Vagina (tissue), 2 donors: ENCODE measurements at regions not wholly inside any gene's neighbourhood (a gene's known extent, or its start where the extent isn't known, plus 50 kb on each side); places are given as distances from the start of the nearest gene placed in this dataset.

Experiments
- POLR2A ChIP-seq, 2 donors: fragments of 450-650 bp; IDR thresholded peaks; one replicate each; pipeline ENCODE4 v1.6.1; 2017; ENCODE audit warnings: antibody characterized with exemption in 2 of 2, mild to moderate bottlenecking in 2 of 2, moderate library complexity in 2 of 2
- POLR2AphosphoS5 ChIP-seq, 2 donors: sonication (generic); formaldehyde crosslinking; IDR thresholded peaks; one replicate each; pipeline ENCODE4 v1.9.0; 2017; ENCODE audit warnings: antibody characterized with exemption in 2 of 2, mild to moderate bottlenecking in 2 of 2, low read depth in 1 of 2; ENCODE audit not compliant: insufficient read depth in 1 of 2
- TF ChIP-seq, protein P1 (sequence below), 3 experiments: fragments of 450-650 bp in 2 of 3; fragments of 200-600 bp in 1 of 3; sonication (generic) in 1 of 3; IDR thresholded peaks; one replicate each; pipeline ENCODE4 v1.5.1; 2017 to 2019; ENCODE audit warnings: antibody characterized with exemption in 3 of 3, mild to moderate bottlenecking in 2 of 3, moderate library complexity in 2 of 3

DNA sequence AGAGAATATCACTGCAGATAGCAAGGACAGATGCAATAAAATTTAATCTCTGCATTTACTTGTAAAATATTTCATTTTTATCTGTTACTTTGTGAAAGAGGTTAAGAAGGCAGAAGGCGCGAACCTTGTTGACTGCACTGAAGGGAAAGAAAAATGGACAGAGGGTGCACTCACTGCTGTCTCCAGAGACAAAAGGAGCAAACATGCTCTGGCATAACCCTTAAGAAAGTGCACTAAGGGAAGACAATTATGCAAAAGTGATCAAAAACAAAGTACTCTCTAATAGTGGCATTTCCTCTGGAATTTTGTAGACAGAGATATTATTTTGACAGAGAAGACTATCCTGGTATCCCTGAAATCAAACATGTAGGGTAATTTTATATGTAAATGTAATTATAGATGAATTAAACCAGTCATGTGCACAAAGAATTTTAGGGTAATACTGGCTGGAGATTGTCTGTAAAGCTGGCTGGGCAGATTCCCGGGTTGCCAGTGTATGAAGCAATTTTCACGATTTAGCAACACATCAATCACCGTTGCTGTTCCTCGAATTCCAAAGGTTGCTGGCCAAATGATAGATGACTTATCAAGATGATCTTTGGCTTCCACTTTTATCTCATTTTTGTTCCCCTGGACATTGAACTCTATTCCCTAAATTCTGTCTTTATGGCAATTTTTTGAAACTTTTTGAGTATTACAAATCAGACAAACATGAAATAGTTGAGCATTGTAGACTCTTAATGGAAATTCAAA is 1176.9 kb downstream of the SUCLG1 start:
- TF ChIP-seq, protein P1, sequence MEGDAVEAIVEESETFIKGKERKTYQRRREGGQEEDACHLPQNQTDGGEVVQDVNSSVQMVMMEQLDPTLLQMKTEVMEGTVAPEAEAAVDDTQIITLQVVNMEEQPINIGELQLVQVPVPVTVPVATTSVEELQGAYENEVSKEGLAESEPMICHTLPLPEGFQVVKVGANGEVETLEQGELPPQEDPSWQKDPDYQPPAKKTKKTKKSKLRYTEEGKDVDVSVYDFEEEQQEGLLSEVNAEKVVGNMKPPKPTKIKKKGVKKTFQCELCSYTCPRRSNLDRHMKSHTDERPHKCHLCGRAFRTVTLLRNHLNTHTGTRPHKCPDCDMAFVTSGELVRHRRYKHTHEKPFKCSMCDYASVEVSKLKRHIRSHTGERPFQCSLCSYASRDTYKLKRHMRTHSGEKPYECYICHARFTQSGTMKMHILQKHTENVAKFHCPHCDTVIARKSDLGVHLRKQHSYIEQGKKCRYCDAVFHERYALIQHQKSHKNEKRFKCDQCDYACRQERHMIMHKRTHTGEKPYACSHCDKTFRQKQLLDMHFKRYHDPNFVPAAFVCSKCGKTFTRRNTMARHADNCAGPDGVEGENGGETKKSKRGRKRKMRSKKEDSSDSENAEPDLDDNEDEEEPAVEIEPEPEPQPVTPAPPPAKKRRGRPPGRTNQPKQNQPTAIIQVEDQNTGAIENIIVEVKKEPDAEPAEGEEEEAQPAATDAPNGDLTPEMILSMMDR (IDR thresholded peaks at IDR 0.05): no peak
- TF ChIP-seq POLR2A (IDR thresholded peaks at IDR 0.05): no peak
- no peak for TF ChIP-seq POLR2AphosphoS5 (IDR thresholded peaks at IDR 0.05; ENCODE audit: insufficient read depth in 1 of 2, low read depth in 1 of 2)
